GM12875 (cell line): ENCODE measurements at regions not wholly inside any gene's neighbourhood (a gene's known extent, or its start where the extent isn't known, plus 50 kb on each side); places are given as distances from the start of the nearest gene placed in this dataset.
"Not testable (repeated sequence)": the region's sequence is repeated elsewhere in the genome, so short reads cannot be mapped to it uniquely, and the experiment has no call there.

Source experiments
- H3K4me3 ChIP-seq: one replicate; pipeline ENCODE4 v1.5.1; 2011; ENCODE audit warnings: low read depth, low read length, control low read depth
- CTCF ChIP-seq: IDR thresholded peaks from 2 replicates; pipeline ENCODE4 v1.5.1; 2011; ENCODE audit warnings: low read depth, mild to moderate bottlenecking, control low read depth, inconsistent platforms, low read length, moderate library complexity, borderline replicate concordance; ENCODE audit not compliant: insufficient read depth

GRCh38 chr11:128151338-128151737 lies 436.0 kb downstream of the ETS1 start:
- H3K4me3 ChIP-seq = no peak overlapping the region
- TF ChIP-seq CTCF = no peak

- TF ChIP-seq CTCF = no peak
Observed at GRCh38 chr11:128148208-128148607, 439.1 kb downstream of the ETS1 start.

GRCh38 chr11:128146926-128147605 lies 440.3 kb downstream of the ETS1 start:
- no peak overlapping the region for H3K4me3 ChIP-seq
- TF ChIP-seq CTCF = no peak

More at GRCh38 chr11:128148208-128148607, 439.1 kb downstream of the ETS1 start:
- no peak overlapping the region for H3K4me3 ChIP-seq

GRCh38 chr11:128140293-128140692 lies 447.1 kb downstream of the ETS1 start:
- H3K4me3 ChIP-seq = not testable (repeated sequence)

- no peak overlapping the region for H3K4me3 ChIP-seq
- no peak for TF ChIP-seq CTCF
Observed at GRCh38 chr11:128135451-128135850, 451.9 kb downstream of the ETS1 start.

- H3K4me3 ChIP-seq = no peak overlapping the region
- no peak for TF ChIP-seq CTCF
Observed at GRCh38 chr11:128133501-128133900, 453.9 kb downstream of the ETS1 start.

GRCh38 chr11:128130052-128130451 lies 457.3 kb downstream of the ETS1 start:
- no peak overlapping the region for H3K4me3 ChIP-seq
- TF ChIP-seq CTCF = no peak
